CD8-positive, alpha-beta memory T cell (primary cell): ENCODE measurements at regions not wholly inside any gene's neighbourhood (a gene's known extent, or its start where the extent isn't known, plus 50 kb on each side); places are given as distances from the start of the nearest gene placed in this dataset.
"Not testable (repeated sequence)": the region's sequence is repeated elsewhere in the genome, so short reads cannot be mapped to it uniquely, and the experiment has no call there.

ENCODE experiments used
- CTCF ChIA-PET: fragments of 350-600 bp; sonication (Branson Sonifier 250); formaldehyde crosslinking; loops from one replicate; lab custom pipeline; 2021; ENCODE audit warnings: antibody characterized with exemption; lab: Charles Lee
- POLR2A ChIA-PET: fragments of 350-600 bp; sonication (Branson Sonifier 250); formaldehyde crosslinking; loops from one replicate; lab custom pipeline; 2021; ENCODE audit warnings: antibody characterized with exemption; lab: Charles Lee
- DNase-seq, 5 donors: peaks; one replicate each; pipeline versions ENCODE4 v3.0.0 to v3.0.0-alpha.2; 2020 to 2022; ENCODE audit warnings: mixed read lengths in 1 of 5
- H3K27ac ChIP-seq: one replicate; pipeline ENCODE4 v1.7.0; 2013; ENCODE audit warnings: low read depth, mild to moderate bottlenecking, low read length, moderate library complexity
- H3K27me3 ChIP-seq: 2 replicates; pipeline ENCODE4 v1.7.0; 2013; ENCODE audit warnings: low read length, mild to moderate bottlenecking; ENCODE audit not compliant: insufficient read depth, poor library complexity, severe bottlenecking
- H3K36me3 ChIP-seq: 2 replicates; pipeline ENCODE4 v1.7.0; 2013; ENCODE audit warnings: mild to moderate bottlenecking, low read length, moderate library complexity; ENCODE audit not compliant: insufficient read depth
- H3K4me1 ChIP-seq: 2 replicates; pipeline ENCODE4 v1.7.0; 2013; ENCODE audit warnings: mild to moderate bottlenecking, low read length, moderate library complexity; ENCODE audit not compliant: insufficient read depth
- H3K4me3 ChIP-seq: 2 replicates; pipeline ENCODE4 v1.7.0; 2013; ENCODE audit warnings: mild to moderate bottlenecking, low read length
- H3K9me3 ChIP-seq: 2 replicates; pipeline ENCODE4 v1.7.0; 2013; ENCODE audit warnings: mild to moderate bottlenecking, low read length
- H3K27ac Mint-ChIP-seq, 8 donors: one replicate each; pipeline ENCODE4 v1.8.0; 2020 to 2021; ENCODE audit warnings: mixed read lengths in 8 of 8, mild to moderate bottlenecking in 6 of 8, inconsistent platforms in 3 of 8, moderate library complexity in 3 of 8
- H3K27me3 Mint-ChIP-seq, 2 donors: one replicate each; pipeline ENCODE4 v1.8.0; 2020 to 2021; ENCODE audit warnings: mixed read lengths in 2 of 2, mild to moderate bottlenecking in 1 of 2, moderate library complexity in 1 of 2
- H3K36me3 Mint-ChIP-seq, 3 donors: one replicate each; pipeline ENCODE4 v1.8.0; 2020 to 2021; ENCODE audit warnings: mixed read lengths in 3 of 3, inconsistent platforms in 1 of 3, mild to moderate bottlenecking in 1 of 3
- H3K4me1 Mint-ChIP-seq, 3 donors: one replicate each; pipeline ENCODE4 v1.8.0; 2020 to 2021; ENCODE audit warnings: mixed read lengths in 3 of 3, inconsistent platforms in 1 of 3, mild to moderate bottlenecking in 1 of 3
- H3K4me3 Mint-ChIP-seq, 7 donors: one replicate each; pipeline ENCODE4 v1.8.0; 2020 to 2021; ENCODE audit warnings: mixed read lengths in 7 of 7, mild to moderate bottlenecking in 6 of 7, moderate library complexity in 4 of 7, inconsistent platforms in 2 of 7
- H3K9me3 Mint-ChIP-seq, 5 donors: one replicate each; pipeline ENCODE4 v1.8.0; 2020 to 2022; ENCODE audit warnings: mixed read lengths in 5 of 5, mild to moderate bottlenecking in 3 of 5, moderate library complexity in 2 of 5, inconsistent platforms in 1 of 5

DNA sequence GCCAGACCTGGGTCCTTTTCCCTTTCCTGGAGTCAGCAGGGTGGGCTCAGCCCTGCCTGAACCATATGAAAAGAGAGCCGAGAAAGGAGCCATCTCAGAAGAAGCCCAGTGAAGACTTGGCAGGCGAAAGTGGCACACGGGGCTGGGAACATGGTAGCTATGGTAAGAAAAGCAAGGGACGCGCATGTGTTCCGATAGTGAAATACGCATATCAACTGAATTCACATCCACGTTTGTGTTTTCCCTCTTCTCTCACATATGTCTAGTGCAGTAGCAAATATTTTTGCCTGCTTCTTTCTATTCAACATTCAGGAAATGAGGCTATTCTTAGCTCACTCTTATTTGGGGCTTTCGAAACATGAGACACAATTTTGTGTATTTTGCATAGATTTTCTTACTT lies 54.1 kb upstream of the PEG3 start:
- DNase-seq: no peak
- Mint-ChIP-seq H3K27me3 (peaks cover 0 to 6% of the 10 kb centered on the region in 2 donors), H3K27ac (no peak overlapping the region), H3K36me3 (no peaks in the 10 kb centered on the region), H3K4me1 (no peaks in the 10 kb centered on the region), H3K4me3 (no peak overlapping the region), H3K9me3 (peaks cover 10 to 39% (median 31%) of the 10 kb centered on the region in 5 donors)
- H3K4me1 ChIP-seq: no peaks in the 10 kb centered on the region
- no peaks in the 10 kb centered on the region for H3K9me3 ChIP-seq
- POLR2A ChIA-PET: no interaction called here
- CTCF ChIA-PET: no interaction called here
- H3K4me3 ChIP-seq: no peak overlapping the region
- no peak overlapping the region for H3K27ac ChIP-seq
- H3K36me3 ChIP-seq: no peaks in the 10 kb centered on the region
- no peaks in the 10 kb centered on the region for H3K27me3 ChIP-seq

DNA sequence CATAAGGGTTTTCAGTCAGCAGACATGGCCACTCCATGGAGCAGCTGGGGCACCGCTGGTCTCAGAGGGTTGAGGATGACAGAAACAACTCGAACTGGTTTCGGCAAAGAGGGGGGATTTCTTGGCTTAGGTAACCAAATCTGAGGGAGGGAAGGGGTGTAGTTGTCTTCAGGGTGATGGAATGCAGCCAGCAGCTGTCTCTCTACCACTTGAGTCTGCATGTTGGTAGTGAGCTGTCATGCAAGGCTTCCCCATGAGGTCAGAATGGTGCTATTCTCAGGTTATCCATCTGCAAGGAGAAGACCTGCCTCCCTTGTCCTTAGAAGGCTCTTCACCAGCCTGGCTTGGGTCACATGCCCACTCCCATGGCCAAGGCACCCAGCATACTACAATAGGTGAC lies 55.6 kb upstream of the PEG3 start:
- H3K9me3 ChIP-seq: no peaks in the 10 kb centered on the region
- Mint-ChIP-seq H3K4me1 (no peaks in the 10 kb centered on the region), H3K36me3 (no peaks in the 10 kb centered on the region), H3K9me3 (peaks cover 5 to 37% (median 27%) of the 10 kb centered on the region in 5 donors), H3K27me3 (no peaks in the 10 kb centered on the region), H3K27ac (no peak overlapping the region), H3K4me3 (no peak overlapping the region)
- no peak overlapping the region for H3K27ac ChIP-seq
- no peak overlapping the region for H3K4me3 ChIP-seq
- no peaks in the 10 kb centered on the region for H3K36me3 ChIP-seq
- CTCF ChIA-PET: no interaction called here
- DNase-seq: no peak
- H3K27me3 ChIP-seq: no peaks in the 10 kb centered on the region
- POLR2A ChIA-PET: no interaction called here
- no peaks in the 10 kb centered on the region for H3K4me1 ChIP-seq

DNA sequence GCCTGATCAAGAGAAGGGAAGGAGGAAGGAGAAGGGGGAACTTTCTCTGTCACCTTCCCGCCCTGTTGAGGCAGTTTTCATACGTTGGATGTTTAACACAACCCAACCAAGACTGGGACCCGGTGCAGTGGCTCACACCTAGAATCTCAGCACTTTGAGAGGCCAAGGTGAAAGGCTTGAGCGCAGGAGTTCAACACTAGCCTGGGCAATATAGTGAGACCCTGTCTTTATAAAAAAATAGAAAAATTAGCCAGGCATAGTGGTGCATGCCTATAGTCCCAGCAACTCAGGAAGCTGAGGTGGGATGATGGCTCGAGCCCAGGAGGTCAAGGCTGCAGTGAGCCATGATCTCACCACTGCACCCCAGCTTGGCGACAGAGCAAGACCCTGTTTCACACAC lies 59.4 kb upstream of the PEG3 start:
- no peaks in the 10 kb centered on the region for H3K27me3 ChIP-seq
- Mint-ChIP-seq H3K36me3 (no peaks in the 10 kb centered on the region), H3K9me3 (peaks cover 9 to 29% (median 24%) of the 10 kb centered on the region in 5 donors), H3K27ac (no peak overlapping the region), H3K27me3 (no peaks in the 10 kb centered on the region), H3K4me1 (no peaks in the 10 kb centered on the region), H3K4me3 (no peak overlapping the region)
- ChIA-PET POLR2A (no interaction called here), CTCF (no interaction called here)
- H3K9me3 ChIP-seq: no peaks in the 10 kb centered on the region
- no peak overlapping the region for H3K27ac ChIP-seq
- no peak overlapping the region for H3K4me3 ChIP-seq
- no peak for DNase-seq
- no peaks in the 10 kb centered on the region for H3K4me1 ChIP-seq
- H3K36me3 ChIP-seq: no peaks in the 10 kb centered on the region

DNA sequence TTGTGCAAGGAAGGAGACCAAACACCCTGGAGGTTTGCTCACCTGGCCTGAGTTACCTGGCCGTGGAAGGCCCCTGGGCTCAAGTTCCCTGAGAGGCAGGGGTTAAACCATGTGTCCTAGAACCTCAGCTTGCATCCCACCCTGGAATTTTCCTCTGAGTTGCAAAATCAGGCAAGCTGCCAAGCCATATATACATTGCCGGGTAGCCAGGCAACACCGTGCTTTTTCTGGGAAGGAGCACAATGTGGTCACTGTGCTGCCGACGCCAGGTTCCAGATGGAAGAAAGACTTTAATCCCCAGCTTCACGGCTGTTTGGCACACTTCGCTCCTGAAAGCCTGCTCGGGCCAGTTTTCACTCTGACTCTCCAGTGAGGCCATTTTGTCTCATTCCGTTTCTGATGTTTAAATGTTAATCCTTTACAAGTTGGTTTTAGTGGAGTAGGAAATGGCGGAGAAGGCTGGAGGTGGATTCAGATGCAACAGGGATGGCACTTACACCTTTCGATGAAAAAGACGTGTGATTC lies 60.1 kb upstream of the PEG3 start:
- Mint-ChIP-seq H3K27me3 (no peaks in the 10 kb centered on the region), H3K9me3 (peaks cover 12 to 31% (median 26%) of the 10 kb centered on the region in 5 donors), H3K4me3 (no peak overlapping the region), H3K4me1 (no peaks in the 10 kb centered on the region), H3K36me3 (no peaks in the 10 kb centered on the region), H3K27ac (no peak overlapping the region)
- Histone ChIP-seq H3K36me3 (no peaks in the 10 kb centered on the region), H3K4me1 (no peaks in the 10 kb centered on the region), H3K9me3 (no peaks in the 10 kb centered on the region), H3K27me3 (no peaks in the 10 kb centered on the region), H3K27ac (no peak overlapping the region), H3K4me3 (no peak overlapping the region)
- ChIA-PET POLR2A (no interaction called here), CTCF (no interaction called here)
- no peak for DNase-seq

DNA sequence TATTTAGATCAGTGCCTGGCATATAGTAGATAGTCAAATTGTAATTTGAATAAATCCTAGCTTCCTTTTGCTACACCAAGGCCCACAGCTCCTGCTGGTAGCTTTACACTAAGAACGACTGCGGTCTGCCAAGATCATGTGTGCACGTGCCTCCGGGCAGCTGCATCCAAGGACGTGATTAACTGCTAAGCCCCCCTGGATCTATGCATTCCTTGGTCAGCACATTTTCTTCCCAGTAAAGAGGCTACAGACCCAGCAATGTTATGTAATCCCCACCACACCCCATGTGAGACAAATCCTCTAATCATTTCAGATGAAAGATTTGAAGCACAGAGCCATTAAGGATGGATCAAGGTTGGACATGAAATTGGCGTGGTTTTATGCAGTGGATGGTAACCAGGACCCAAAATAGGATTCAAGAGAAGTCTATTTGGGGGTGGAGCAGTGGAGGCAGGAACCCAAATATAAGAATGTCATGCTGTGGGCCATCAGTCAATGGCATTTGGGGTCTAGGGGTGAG lies 65.2 kb upstream of the PEG3 start:
- no peak overlapping the region for H3K27ac ChIP-seq
- POLR2A ChIA-PET: no interaction called here
- Mint-ChIP-seq H3K27me3 (peaks cover 0 to 3% of the 10 kb centered on the region in 2 donors), H3K36me3 (no peaks in the 10 kb centered on the region), H3K27ac (no peak overlapping the region), H3K4me1 (no peaks in the 10 kb centered on the region), H3K9me3 (peaks cover 21 to 48% (median 38%) of the 10 kb centered on the region in 5 donors), H3K4me3 (no peak overlapping the region)
- DNase-seq: no peak
- no peaks in the 10 kb centered on the region for H3K4me1 ChIP-seq
- no peaks in the 10 kb centered on the region for H3K27me3 ChIP-seq
- no peaks in the 10 kb centered on the region for H3K36me3 ChIP-seq
- H3K9me3 ChIP-seq: no peaks in the 10 kb centered on the region
- no peak overlapping the region for H3K4me3 ChIP-seq
- CTCF ChIA-PET: no interaction called here

DNA sequence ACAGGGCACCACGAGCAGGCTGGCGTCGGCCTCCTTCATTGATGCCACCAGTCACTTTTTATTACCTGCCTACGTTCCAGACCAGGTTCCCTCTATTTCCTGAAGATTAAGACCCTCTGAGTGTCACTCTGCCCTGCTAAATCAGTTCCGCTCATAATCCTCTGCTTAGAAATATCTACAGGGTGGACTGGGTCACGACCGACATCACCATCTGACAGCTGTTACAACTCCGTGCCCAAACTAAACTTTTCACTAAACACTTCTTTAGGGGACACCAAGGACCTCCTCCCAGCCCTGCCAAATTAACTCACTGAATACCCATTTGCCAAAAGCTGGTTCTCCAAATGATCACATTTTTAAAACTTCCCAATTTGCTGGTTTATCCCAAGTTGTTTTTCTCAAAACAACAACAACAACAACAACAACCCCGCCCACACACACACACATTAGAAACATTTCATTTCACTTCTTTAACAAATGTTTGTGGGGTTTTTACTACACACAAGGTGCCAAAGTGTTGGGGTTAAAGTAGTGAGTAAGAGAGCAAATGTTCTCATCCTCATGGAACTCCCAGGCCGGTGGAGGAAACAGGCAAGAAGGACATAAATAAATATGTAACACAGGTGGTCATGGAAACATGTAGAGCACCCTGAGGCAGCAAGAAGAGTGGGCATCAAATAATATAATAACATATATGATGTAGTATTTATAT lies 72.0 kb upstream of the PEG3 start:
- Histone ChIP-seq H3K9me3 (no peaks in the 10 kb centered on the region), H3K36me3 (no peaks in the 10 kb centered on the region), H3K4me1 (no peaks in the 10 kb centered on the region), H3K27me3 (no peaks in the 10 kb centered on the region), H3K4me3 (no peak overlapping the region), H3K27ac (no peak overlapping the region)
- DNase-seq: no peak
- Mint-ChIP-seq H3K9me3 (peaks cover 6 to 39% (median 32%) of the 10 kb centered on the region in 5 donors), H3K4me3 (no peak overlapping the region), H3K4me1 (no peaks in the 10 kb centered on the region), H3K27me3 (peaks cover 3 to 5% of the 10 kb centered on the region in 2 donors), H3K36me3 (no peaks in the 10 kb centered on the region), H3K27ac (no peak overlapping the region)
- ChIA-PET CTCF (no interaction called here), POLR2A (no interaction called here)

DNA sequence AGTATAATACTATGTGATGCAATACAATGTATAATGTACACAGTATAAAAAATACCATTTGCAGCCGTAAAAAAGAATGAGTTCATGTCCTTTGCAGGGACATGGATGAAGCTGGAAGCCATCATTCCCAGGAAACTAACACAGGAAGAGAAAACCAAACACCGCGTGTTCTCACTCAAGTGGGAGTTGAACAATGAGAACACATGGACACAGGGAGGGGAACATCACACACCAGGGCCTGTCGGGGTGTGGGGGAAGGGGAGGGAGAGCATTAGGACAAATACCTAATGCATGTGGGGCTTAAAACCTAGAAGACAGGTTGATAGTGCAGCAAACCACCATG lies 72.6 kb upstream of the PEG3 start:
- H3K4me3 ChIP-seq, CTCF ChIA-PET, DNase-seq, H3K27ac ChIP-seq, H3K4me1 ChIP-seq, H3K4me3 Mint-ChIP-seq, H3K4me1 Mint-ChIP-seq, H3K27me3 ChIP-seq, H3K36me3 Mint-ChIP-seq, POLR2A ChIA-PET, H3K9me3 ChIP-seq, H3K36me3 ChIP-seq, H3K27ac Mint-ChIP-seq, H3K27me3 Mint-ChIP-seq: not testable (repeated sequence)
- H3K9me3 Mint-ChIP-seq: peaks cover under 1 to 38% (median 26%) of the 10 kb centered on the region in 5 donors

DNA sequence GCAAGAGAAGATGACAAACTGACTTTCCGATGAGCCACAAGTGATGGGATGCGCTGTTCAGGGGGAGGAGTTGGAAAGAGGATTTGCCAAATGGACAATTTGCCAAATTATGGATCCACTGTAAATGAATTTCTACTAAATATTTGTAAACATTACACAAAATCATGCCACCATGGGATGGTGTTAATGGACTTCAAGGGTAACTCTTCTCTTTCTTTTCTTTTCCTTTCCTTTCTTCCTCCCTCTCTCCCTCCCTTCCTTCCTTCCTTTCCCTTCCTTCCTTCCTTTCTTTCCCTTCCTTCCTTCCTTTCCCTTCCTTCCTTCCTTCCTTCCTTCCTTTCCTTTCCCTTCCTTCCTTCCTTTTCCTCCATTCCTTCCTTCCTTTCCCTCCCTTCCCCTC lies 76.0 kb upstream of the PEG3 start:
- ChIA-PET POLR2A (no interaction called here), CTCF (no interaction called here)
- H3K9me3 Mint-ChIP-seq: peaks cover 7 to 40% (median 30%) of the 10 kb centered on the region in 5 donors
- no peak overlapping the region for H3K4me3 Mint-ChIP-seq
- Histone ChIP-seq H3K27ac (no peak overlapping the region), H3K36me3 (no peaks in the 10 kb centered on the region), H3K27me3 (no peaks in the 10 kb centered on the region), H3K4me1 (no peaks in the 10 kb centered on the region), H3K9me3 (no peaks in the 10 kb centered on the region), H3K4me3 (no peak overlapping the region)
- H3K27me3 Mint-ChIP-seq: peaks cover 3 to 5% of the 10 kb centered on the region in 2 donors
- H3K27ac Mint-ChIP-seq: no peak overlapping the region
- H3K36me3 Mint-ChIP-seq: peaks cover 0 to 3% (median 0%) of the 10 kb centered on the region in 3 donors
- H3K4me1 Mint-ChIP-seq: no peaks in the 10 kb centered on the region
- DNase-seq: no peak
